ENCODE measurements at regions not wholly inside any gene's neighbourhood (a gene's known extent, or its start where the extent isn't known, plus 50 kb on each side); places are given as distances from the start of the nearest gene placed in this dataset.

DNA sequence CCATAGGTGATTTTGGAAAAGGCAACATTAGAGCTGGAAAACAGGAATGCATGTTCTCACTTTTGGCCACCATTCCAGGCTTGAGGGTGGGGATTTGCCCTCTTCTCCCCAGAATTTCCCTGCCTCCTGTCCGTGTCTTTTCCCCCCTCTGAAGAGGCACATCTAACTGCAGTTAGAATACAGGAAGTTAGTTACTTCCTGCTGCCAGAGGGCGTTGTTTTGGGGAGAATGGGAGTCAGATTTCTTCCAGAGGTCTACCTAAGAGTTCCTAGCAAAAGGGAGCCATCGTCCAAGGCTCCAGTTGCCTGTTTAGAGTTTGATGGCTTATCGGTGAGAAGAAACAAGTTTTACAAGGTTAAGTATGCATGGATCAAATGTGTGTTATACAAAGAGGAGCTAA lies 112.8 kb upstream of the IGF1 start:
- no peak overlapping the region for H3K4me3 ChIP-seq (ENCODE audit: low read depth, low read length, poor library complexity, severe bottlenecking)
- no peak overlapping the region for H3K27ac ChIP-seq (ENCODE audit: low read depth, low read length, poor library complexity, severe bottlenecking)
- no peaks in the 10 kb centered on the region for H3K9me3 ChIP-seq (ENCODE audit: low read length)
- no peaks in the 10 kb centered on the region for H3K4me1 ChIP-seq (ENCODE audit: insufficient read depth, low read length, severe bottlenecking)
- H3K4me2 ChIP-seq (ENCODE audit: low read length), result no peak overlapping the region
- no peaks in the 10 kb centered on the region for H3K79me2 ChIP-seq (ENCODE audit: insufficient read depth, low read length)
- no peak overlapping the region for H3K9ac ChIP-seq (ENCODE audit: low read length)
- no peaks in the 10 kb centered on the region for H3F3A ChIP-seq (ENCODE audit: insufficient read depth, low read length)
- no peaks in the 10 kb centered on the region for H3K27me3 ChIP-seq (ENCODE audit: insufficient read depth, low read length)
- no peaks in the 10 kb centered on the region for H4K20me1 ChIP-seq (ENCODE audit: insufficient read depth, low read length)
- TF ChIP-seq EZH2 (IDR thresholded peaks at IDR 0.05; ENCODE audit: borderline replicate concordance, low read length), result no peak
- TF ChIP-seq, protein P1, sequence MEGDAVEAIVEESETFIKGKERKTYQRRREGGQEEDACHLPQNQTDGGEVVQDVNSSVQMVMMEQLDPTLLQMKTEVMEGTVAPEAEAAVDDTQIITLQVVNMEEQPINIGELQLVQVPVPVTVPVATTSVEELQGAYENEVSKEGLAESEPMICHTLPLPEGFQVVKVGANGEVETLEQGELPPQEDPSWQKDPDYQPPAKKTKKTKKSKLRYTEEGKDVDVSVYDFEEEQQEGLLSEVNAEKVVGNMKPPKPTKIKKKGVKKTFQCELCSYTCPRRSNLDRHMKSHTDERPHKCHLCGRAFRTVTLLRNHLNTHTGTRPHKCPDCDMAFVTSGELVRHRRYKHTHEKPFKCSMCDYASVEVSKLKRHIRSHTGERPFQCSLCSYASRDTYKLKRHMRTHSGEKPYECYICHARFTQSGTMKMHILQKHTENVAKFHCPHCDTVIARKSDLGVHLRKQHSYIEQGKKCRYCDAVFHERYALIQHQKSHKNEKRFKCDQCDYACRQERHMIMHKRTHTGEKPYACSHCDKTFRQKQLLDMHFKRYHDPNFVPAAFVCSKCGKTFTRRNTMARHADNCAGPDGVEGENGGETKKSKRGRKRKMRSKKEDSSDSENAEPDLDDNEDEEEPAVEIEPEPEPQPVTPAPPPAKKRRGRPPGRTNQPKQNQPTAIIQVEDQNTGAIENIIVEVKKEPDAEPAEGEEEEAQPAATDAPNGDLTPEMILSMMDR (IDR thresholded peaks at IDR 0.05; ENCODE audit: low read length), result no peak
- no peaks in the 10 kb centered on the region for H3K9me2 ChIP-seq (ENCODE audit: low read depth, low read length)
- no peaks in the 10 kb centered on the region for H3K36me3 ChIP-seq (ENCODE audit: insufficient read depth, low read length)
- no peak overlapping the region for H2AFZ ChIP-seq (ENCODE audit: low read length)

DNA sequence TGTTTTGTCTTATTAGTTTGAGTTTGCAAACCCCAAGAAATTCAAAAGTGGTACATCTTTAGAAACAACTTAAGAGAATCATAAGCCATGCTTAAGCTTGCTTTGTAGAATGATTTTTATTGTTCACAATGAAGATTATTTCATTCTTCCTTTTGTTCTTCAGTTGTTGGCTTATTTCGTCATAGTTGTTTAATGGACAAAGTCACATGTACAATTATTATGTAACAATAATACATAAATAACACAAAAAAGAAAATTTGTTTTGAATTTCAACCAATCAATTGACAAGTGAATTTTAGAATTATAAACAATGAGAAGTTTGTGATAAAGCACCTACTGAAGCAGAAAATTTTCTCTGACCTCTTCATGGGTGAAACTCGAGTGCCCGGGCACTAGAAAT lies 111.8 kb upstream of the IGF1 start:
- Histone ChIP-seq H3K4me1 (ENCODE audit: insufficient read depth, low read length, severe bottlenecking) (no peaks in the 10 kb centered on the region), H3K27ac (ENCODE audit: low read depth, low read length, poor library complexity, severe bottlenecking) (no peak overlapping the region)

DNA sequence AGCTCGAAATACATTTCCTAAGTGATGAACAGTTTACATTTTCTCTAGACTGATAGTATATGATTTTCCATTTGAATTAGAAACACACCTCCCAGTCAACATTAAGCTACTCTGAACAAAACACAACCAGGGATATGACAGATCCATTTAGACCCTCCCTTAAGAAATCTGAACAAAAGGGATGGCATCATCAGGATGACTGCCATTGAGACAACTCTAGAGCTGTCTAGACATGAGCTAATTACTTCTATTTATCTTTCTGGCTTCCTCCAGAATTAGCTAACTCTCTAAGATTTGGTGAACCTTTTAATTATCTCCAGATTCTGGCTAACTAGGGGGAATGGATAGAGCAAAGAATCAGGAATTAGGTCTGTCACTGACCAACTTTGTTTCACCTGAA lies 92.9 kb upstream of the IGF1 start:
- no peaks in the 10 kb centered on the region for H3K79me2 ChIP-seq (ENCODE audit: insufficient read depth, low read length)
- no peak overlapping the region for H3K4me2 ChIP-seq (ENCODE audit: low read length)
- no peak overlapping the region for H3K4me3 ChIP-seq (ENCODE audit: low read depth, low read length, poor library complexity, severe bottlenecking)
- H4K20me1 ChIP-seq (ENCODE audit: insufficient read depth, low read length), result no peaks in the 10 kb centered on the region
- H3K27me3 ChIP-seq (ENCODE audit: insufficient read depth, low read length), result no peaks in the 10 kb centered on the region
- H3K27ac ChIP-seq (ENCODE audit: low read depth, low read length, poor library complexity, severe bottlenecking), result no peak overlapping the region
- H3K36me3 ChIP-seq (ENCODE audit: insufficient read depth, low read length), result no peaks in the 10 kb centered on the region
- H3F3A ChIP-seq (ENCODE audit: insufficient read depth, low read length), result no peaks in the 10 kb centered on the region
- TF ChIP-seq, protein P1 (IDR thresholded peaks at IDR 0.05; ENCODE audit: low read length), result no peak
- no peak for TF ChIP-seq EZH2 (IDR thresholded peaks at IDR 0.05; ENCODE audit: borderline replicate concordance, low read length)
- H3K4me1 ChIP-seq (ENCODE audit: insufficient read depth, low read length, severe bottlenecking), result no peaks in the 10 kb centered on the region
- H3K9me2 ChIP-seq (ENCODE audit: low read depth, low read length), result no peaks in the 10 kb centered on the region
- no peaks in the 10 kb centered on the region for H3K9me3 ChIP-seq (ENCODE audit: low read length)
- no peak overlapping the region for H3K9ac ChIP-seq (ENCODE audit: low read length)
- no peak overlapping the region for H2AFZ ChIP-seq (ENCODE audit: low read length)

More for the DNA sequence above, 111.8 kb upstream of the IGF1 start:
- Histone ChIP-seq H4K20me1 (ENCODE audit: insufficient read depth, low read length) (no peaks in the 10 kb centered on the region), H3K79me2 (ENCODE audit: insufficient read depth, low read length) (no peaks in the 10 kb centered on the region), H3K9ac (ENCODE audit: low read length) (no peak overlapping the region), H3K36me3 (ENCODE audit: insufficient read depth, low read length) (no peaks in the 10 kb centered on the region), H3K4me3 (ENCODE audit: low read depth, low read length, poor library complexity, severe bottlenecking) (no peak overlapping the region), H3K9me2 (ENCODE audit: low read depth, low read length) (no peaks in the 10 kb centered on the region), H3K27me3 (ENCODE audit: insufficient read depth, low read length) (no peaks in the 10 kb centered on the region), H2AFZ (ENCODE audit: low read length) (no peak overlapping the region), H3K4me2 (ENCODE audit: low read length) (no peak overlapping the region), H3K9me3 (ENCODE audit: low read length) (no peaks in the 10 kb centered on the region), H3F3A (ENCODE audit: insufficient read depth, low read length) (no peaks in the 10 kb centered on the region)
- no peak for TF ChIP-seq EZH2 (IDR thresholded peaks at IDR 0.05; ENCODE audit: borderline replicate concordance, low read length)
- TF ChIP-seq, protein P1 (IDR thresholded peaks at IDR 0.05; ENCODE audit: low read length), result no peak
